Midbrain (tissue), 1 donor: ENCODE measurements at regions not wholly inside any gene's neighbourhood (a gene's known extent, or its start where the extent isn't known, plus 50 kb on each side); places are given as distances from the start of the nearest gene placed in this dataset.
"Not testable (repeated sequence)": the region's sequence is repeated elsewhere in the genome, so short reads cannot be mapped to it uniquely, and the experiment has no call there.

ENCODE experiments used
- DNase-seq: peaks from one replicate; lab custom pipeline; 2025; lab: John Stamatoyannopoulos, UW

- DNase-seq: no peak
Measured at GRCh38 chr13:83485101-83485500, 397.2 kb downstream of the SLITRK1 start.

GRCh38 chr13:83471011-83471410 lies 411.3 kb downstream of the SLITRK1 start:
- DNase-seq: no peak

DNA sequence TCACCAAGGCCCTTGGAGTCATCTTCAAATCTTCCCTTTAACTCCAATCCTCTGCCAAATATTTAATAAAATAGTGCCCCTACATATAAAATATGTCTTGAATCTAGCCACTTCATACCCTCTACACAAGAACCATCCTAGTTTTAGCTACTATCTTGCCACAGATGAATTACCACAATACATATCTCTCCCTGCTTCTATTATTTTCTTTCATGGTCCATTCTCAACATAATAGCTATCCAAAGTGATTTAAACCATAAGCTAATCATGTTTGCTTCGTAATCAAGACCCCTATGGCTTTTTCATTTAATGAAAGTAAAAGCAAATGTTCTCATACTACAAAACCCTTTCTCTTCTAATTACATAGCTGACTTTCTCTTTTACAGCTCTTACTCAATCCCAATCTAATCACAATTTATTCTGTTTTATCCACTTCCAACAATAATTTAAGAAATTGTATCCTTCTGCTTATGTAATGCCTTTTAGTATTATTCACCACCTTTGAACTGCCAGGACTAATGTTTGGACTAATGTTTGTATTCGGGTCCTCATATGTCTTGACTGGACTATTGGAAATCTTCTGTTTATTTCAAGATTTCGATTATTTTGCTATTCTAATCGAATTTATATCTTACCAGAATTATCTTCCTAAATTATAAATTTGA lies 412.0 kb downstream of the SLITRK1 start:
- no peak for DNase-seq

DNA sequence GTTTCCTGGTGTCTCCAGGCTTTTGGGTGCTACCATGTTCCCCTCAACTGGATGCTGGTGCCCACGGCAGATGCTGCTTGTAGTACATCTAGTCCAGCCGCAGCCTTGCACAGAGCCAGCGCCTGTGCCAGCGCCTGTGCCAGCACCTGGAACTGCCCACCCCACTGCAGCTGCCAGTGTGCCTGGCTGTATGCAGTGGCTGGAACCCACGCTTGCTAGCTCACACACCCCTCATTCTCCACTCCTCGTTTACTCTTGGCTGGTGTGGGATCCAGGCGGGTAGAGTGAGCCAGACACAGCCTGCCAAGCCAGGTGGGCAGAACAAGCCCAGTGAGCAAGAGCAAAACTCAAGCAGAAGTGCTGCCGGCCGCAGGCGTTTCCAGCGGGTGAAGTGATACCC lies 428.6 kb downstream of the SLITRK1 start:
- DNase-seq: no peak

- DNase-seq: no peak
Measured at GRCh38 chr13:83453300-83453699, 429.0 kb downstream of the SLITRK1 start.

DNA sequence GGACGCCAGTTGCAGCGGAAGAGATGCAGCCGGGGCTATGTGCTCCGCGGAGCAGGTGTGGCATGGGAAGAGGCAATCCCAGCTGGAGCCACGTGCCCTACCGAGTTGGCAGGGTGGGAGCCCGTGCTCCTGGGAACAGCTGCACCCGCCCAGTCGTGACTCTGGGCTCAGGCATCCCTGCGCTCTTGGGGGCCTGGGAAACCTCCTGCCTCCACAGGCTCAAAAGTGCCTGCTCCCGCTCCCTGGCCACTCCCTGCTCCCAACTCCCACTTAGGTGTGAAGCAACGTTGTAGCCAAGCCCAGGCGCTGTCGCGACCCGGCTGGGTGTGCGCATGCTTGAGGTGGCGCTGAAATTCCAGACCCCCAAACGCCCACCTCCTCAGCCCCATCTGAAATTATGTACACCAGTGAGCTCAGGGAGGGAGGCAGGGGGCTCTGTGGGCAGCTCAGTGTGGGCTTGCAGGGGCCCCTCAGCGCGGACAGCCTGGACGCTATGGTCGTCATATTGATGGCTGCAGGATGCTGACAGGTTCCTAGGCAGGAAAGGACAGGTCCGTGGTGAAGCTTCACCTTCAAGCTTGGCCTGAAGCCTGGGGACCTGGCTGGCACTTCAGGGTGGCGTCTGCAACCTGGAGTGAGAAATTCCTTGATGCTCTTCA lies 429.9 kb downstream of the SLITRK1 start:
- no peak for DNase-seq

- no peak for DNase-seq
Measured at GRCh38 chr13:83450591-83450990, 431.7 kb downstream of the SLITRK1 start.

DNA sequence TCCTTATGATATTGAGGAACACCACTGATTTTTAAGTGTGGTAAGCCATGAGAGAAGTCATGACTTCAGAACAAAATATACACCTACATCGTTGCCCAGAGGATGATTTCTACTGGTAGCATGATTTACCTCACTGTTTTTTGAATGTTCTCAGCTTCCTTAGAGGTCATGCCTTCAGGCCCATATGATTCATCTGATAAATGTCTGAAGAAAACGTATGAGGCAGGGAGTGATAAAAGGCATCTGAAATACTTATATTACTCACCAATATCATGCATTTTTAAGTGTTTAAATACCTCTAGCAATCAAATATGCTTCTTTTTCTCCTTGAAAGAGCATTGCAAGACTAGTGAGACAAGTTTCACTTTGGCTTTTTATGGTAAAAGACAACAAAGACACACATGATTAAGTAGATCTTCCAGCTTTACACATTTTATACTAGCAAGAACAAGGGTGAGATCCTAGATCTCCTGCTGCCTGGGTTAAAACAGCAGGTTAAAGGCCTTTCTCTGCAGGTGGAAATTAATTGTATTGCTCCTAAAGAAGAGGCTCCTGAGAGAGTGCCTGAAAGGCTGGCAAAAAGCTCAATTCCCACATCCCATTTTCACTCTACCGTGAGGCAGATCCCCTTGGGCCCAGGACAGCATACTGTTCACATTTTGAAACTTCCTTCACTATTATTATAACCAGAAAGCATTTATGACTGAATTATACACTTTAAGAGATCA lies 432.4 kb downstream of the SLITRK1 start:
- no peak for DNase-seq

GRCh38 chr13:83440465-83440864 lies 441.8 kb downstream of the SLITRK1 start:
- DNase-seq: no peak

GRCh38 chr13:83439464-83439863 lies 442.8 kb downstream of the SLITRK1 start:
- DNase-seq: not testable (repeated sequence)

- DNase-seq: no peak
Measured at GRCh38 chr13:83423861-83424260, 458.4 kb downstream of the SLITRK1 start.

DNA sequence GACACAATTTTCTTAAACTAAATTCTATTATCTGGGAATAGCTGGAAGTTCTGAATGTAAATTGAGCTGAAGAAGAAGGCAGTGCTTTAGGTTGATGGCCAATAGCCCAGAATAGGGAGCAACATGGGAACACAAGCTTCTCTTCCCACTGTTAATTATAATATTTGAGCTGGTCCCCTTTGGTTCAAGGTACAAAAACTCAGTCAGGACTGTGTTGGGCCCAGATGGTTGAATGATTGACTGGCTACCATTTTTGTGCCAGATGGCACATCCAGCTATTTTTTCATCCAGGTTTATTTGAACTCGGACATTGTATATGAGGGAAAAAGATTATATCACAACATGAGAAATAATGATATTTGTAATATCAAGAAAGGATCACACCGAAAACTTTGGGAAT lies 458.9 kb downstream of the SLITRK1 start:
- no peak for DNase-seq

DNA sequence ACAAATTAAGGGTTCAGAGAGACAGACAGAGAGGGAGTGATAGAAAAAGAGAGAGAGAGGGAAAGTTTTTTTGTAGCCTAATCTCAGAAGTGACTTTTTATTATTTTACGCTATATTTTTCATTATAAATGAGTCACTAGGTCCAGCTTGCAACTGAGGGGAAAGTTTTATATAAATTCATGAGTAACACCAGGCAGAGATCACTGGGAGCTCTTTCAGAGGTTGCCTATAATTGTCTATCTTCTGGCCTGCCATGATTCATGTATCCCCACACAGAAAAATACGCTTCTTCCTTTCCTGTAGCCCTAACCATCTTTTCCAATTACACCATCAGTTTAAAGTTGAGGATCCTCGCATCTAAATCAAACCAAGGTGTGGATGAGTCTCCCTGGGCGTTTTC lies 467.9 kb downstream of the SLITRK1 start:
- no peak for DNase-seq

DNA sequence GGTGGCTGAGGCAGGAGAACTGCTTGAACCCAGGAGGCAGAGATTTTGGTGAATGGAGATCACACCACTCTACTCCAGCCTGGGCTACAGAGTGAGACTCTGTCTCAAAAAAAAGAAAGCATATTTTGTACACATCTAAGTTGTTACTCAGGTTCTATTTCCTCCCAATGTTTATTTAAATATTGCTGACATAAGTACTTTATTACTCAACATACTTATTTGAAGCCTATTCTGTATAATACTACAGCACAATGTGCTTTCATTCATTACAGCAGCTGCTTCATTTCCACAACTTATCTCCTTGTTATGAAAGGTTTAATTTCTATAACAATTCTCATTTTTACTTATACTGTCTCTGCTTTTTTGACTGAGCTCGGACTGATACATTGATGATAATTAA lies 495.7 kb downstream of the SLITRK1 start:
- DNase-seq: no peak

DNA sequence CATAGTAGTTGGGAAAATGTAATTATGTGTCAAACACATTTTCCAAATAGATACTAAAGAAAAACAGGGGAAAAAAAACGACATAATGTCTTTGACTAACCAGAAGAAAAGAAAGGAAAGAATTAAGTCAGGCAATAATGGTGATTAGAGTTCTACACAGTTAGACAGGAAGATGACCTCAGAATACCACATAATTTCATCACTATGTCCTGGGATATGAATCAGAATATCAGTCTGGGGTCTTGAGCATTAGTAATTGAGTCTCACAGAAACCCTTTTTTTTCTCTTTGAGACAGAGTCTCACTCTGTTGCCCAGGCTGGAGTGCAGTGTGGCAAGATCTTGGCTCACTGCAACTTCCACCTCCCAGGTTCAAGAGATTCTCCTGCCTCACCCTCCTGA lies 503.4 kb downstream of the SLITRK1 start:
- DNase-seq: no peak

- DNase-seq: no peak
Measured at GRCh38 chr13:83377491-83377890, 504.8 kb downstream of the SLITRK1 start.

DNA sequence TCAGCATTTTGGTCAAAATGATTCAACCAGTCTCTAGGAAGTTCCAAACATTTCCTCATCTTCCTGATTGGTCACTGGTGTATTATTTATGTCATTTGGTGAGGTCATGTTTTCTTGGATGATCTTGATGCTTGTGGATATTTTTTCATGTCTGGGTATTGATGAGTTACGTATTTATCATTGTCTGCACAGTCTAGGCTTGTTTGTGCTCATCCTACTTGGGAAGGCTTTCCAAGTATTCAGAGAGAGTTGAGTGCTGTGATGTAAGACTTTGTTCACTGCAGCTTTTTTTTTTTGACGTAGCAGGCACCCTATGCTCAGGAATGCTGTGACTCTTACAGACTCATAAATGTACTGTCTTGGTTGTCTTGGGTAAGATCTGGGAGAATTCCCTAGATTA lies 509.5 kb downstream of the SLITRK1 start:
- DNase-seq: no peak

- DNase-seq: no peak
Measured at GRCh38 chr13:83365723-83366122, 516.6 kb downstream of the SLITRK1 start.

DNA sequence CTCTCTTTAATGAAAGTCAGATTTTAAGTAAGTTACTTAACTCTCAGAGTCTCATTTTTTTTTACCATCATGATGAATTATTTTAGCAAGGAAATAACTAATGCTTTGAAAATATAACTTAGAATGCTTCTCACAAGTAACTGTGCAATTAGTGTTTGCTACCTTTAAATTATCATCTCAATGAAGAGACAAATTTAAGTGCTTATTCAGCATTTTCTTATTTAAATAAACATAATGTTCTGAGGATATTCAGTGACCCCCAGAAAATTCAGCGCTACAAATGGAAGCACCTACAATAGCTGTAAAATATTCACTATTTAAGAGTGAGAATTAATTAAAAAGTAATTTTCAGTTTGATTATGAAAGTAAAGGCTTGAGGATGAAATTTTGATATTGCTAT lies 527.2 kb downstream of the SLITRK1 start:
- no peak for DNase-seq

- DNase-seq: no peak
Measured at GRCh38 chr13:83352391-83352790, 529.9 kb downstream of the SLITRK1 start.

DNA sequence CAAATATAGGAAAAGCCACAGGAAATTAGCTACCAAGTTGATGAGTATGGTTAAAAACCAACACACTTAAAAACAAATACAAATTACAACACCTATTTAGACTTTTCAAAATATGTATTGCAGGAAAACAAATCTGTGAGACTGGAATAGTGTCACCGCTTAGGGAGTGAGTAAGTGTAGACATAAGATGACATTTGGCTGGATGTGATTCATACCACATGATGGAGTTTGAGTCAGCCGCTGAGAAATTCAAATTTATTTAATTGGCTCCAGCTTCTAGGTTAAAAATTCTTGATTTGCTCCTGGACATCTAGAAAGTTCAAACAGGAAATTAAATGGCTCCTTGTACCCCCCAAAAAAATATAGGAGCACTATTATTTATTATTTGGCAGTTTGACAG lies 531.7 kb downstream of the SLITRK1 start:
- no peak for DNase-seq

GRCh38 chr13:83344518-83344917 lies 537.8 kb downstream of the SLITRK1 start:
- no peak for DNase-seq

DNA sequence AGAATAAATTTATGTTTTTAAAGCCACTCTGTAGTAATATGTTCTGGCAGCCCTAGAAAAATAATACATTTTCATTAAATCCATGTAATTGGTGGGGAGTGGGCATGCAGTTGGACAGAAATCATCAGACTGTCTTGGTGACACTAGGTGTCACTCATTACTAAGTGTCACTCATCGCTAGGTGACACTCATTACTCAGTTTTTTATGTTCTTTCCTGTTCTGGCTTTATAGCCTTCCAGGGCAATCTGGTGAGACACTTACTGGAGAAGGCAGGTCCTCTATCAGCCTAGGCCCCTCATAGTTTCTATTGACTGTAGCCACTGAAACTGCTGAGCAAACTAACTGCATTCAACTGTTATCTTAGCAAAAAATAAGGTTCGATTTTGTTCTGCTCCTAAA lies 542.1 kb downstream of the SLITRK1 start:
- DNase-seq: no peak
